Spleen (tissue), 11 donors: ENCODE measurements at regions not wholly inside any gene's neighbourhood (a gene's known extent, or its start where the extent isn't known, plus 50 kb on each side); places are given as distances from the start of the nearest gene placed in this dataset.

Source experiments
- DNase-seq: peaks from one replicate; pipeline ENCODE4 v3.0.0-alpha.2; 2020
- H3K27ac ChIP-seq, 8 donors: fragments of 200-600 bp; sonication (generic) in 7 of 8; 1 replicate in 4 of 8; 2 replicates in 4 of 8; pipeline versions ENCODE4 v1.5.0 to v1.8.0; 2016 to 2021; ENCODE audit warnings: inconsistent platforms in 4 of 8, mild to moderate bottlenecking in 4 of 8, moderate library complexity in 1 of 8
- H3K27me3 ChIP-seq, 7 donors: fragments of 200-600 bp; sonication (generic) in 6 of 7; replicated peaks in 1 of 7; 1 replicate in 4 of 7; 2 replicates in 3 of 7; pipeline versions ENCODE4 v1.5.0 to v1.8.0; 2016 to 2021; ENCODE audit warnings: inconsistent platforms in 3 of 7, mild to moderate bottlenecking in 1 of 7
- H3K36me3 ChIP-seq, 6 donors: fragments of 200-600 bp; sonication (generic) in 5 of 6; 1 replicate in 4 of 6; 2 replicates in 2 of 6; pipeline versions ENCODE4 v1.5.0 to v1.8.0; 2016 to 2021; ENCODE audit warnings: inconsistent platforms in 2 of 6
- H3K4me1 ChIP-seq, 6 donors: fragments of 200-600 bp; sonication (generic) in 5 of 6; 1 replicate in 3 of 6; 2 replicates in 3 of 6; pipeline versions ENCODE4 v1.5.0 to v1.8.0; 2016 to 2021; ENCODE audit warnings: inconsistent platforms in 3 of 6
- H3K4me3 ChIP-seq, 8 donors: fragments of 200-600 bp; sonication (generic) in 7 of 8; 1 replicate in 4 of 8; 2 replicates in 4 of 8; pipeline versions ENCODE4 v1.5.0 to v1.8.0; 2016 to 2021; ENCODE audit warnings: inconsistent platforms in 4 of 8, mild to moderate bottlenecking in 4 of 8, moderate library complexity in 2 of 8
- H3K9me3 ChIP-seq, 8 donors: fragments of 200-600 bp; sonication (generic) in 7 of 8; 1 replicate in 4 of 8; 2 replicates in 4 of 8; pipeline versions ENCODE4 v1.5.0 to v1.8.0; 2016 to 2021; ENCODE audit warnings: inconsistent platforms in 4 of 8
- CTCF ChIP-seq, 11 experiments: fragments of 200-600 bp in 7 of 11; fragments of 450-650 bp in 4 of 11; sonication (generic) in 4 of 11; IDR thresholded peaks in 8 of 11; conservative IDR thresholded peaks in 3 of 11; 1 replicate in 7 of 11; 2 replicates in 4 of 11; pipeline versions ENCODE4 v1.4.0 to v1.8.0; 2016 to 2021; ENCODE audit warnings: antibody characterized with exemption in 11 of 11, inconsistent platforms in 4 of 11, mild to moderate bottlenecking in 1 of 11
- POLR2A ChIP-seq, 3 donors: fragments of 450-650 bp; IDR thresholded peaks; one replicate each; pipeline ENCODE4 v1.5.1; 2017; ENCODE audit warnings: antibody characterized with exemption in 3 of 3, mild to moderate bottlenecking in 1 of 3
- POLR2AphosphoS5 ChIP-seq, 3 donors: sonication (generic); formaldehyde crosslinking; IDR thresholded peaks; one replicate each; pipeline ENCODE4 v1.5.1; 2017; ENCODE audit warnings: antibody characterized with exemption in 3 of 3
- WGBS, 5 donors: extraction: QIAGEN DNeasy Blood & Tissue Kit in 3 of 5; methylation state at CpG; one replicate each; pipeline versions ENCODE4 v1.1.5 to v1.1.7; 2013 to 2018; 5-methylcytosine and 5-hydroxymethylcytosine counted together
- intact Hi-C: fragments of 100-400 bp; cut with DNase I; formaldehyde crosslinking; loops from one replicate; pipeline ENCODE4 v1.15.0; 2023; ENCODE audit warnings: low total_unique reads
- donor health status: healthy with polysubstance abuse.
- donor health status: DM: no; HTN: no; CAD: no; lungs with moderate emphysema.
- donor health status: DM: no; HTN: no; CAD: no.
- donor health status: Bipolar disorder and iron deficiency.
- donor health status: healthy.
- donor health status: DM: no; HTN: no; CAD: no.
- donor health status: DM: yes; HTN: yes; CAD: no.

GRCh38 chr15:69529961-69530633, 77.5 kb downstream of the RPLP1 start:
- TF ChIP-seq POLR2A (IDR thresholded peaks at IDR 0.05) (no peak), CTCF (IDR thresholded peaks at IDR 0.05 in 8 of 11, conservative IDR thresholded peaks at IDR 0.05 in 3 of 11) (no peak), POLR2AphosphoS5 (IDR thresholded peaks at IDR 0.05) (no peak)
- H3K4me3 ChIP-seq: no peak overlapping the region
- H3K4me1 ChIP-seq: no peaks in the 10 kb centered on the region
- intact Hi-C loops: no loop called here
- no peak overlapping the region for H3K27ac ChIP-seq
- H3K9me3 ChIP-seq: no peaks in the 10 kb centered on the region
- DNase-seq: no peak
- H3K36me3 ChIP-seq: no peaks in the 10 kb centered on the region
- WGBS, 5 donors: 58 to 68% (median 62%) methylated on average over 6 of the region's 6 CpGs
- peaks cover 0 to 74% (median 3%) of the 10 kb centered on the region in 7 donors for H3K27me3 ChIP-seq

- Histone ChIP-seq H3K4me1 (no peaks in the 10 kb centered on the region), H3K36me3 (no peaks in the 10 kb centered on the region), H3K27me3 (peaks cover 0 to 78% (median 3%) of the 10 kb centered on the region in 7 donors), H3K27ac (no peak overlapping the region), H3K9me3 (no peaks in the 10 kb centered on the region), H3K4me3 (no peak overlapping the region)
- no peak for TF ChIP-seq CTCF (IDR thresholded peaks at IDR 0.05 in 8 of 11, conservative IDR thresholded peaks at IDR 0.05 in 3 of 11)
- TF ChIP-seq POLR2A (IDR thresholded peaks at IDR 0.05): no peak
- TF ChIP-seq POLR2AphosphoS5 (IDR thresholded peaks at IDR 0.05): no peak
- 60 to 83% (median 78%) methylated on average over 12 to 13 of the region's 13 CpGs for WGBS, 5 donors
- intact Hi-C loops: no loop called here
- DNase-seq: no peak
Measured at GRCh38 chr15:69530991-69531664, 78.5 kb downstream of the RPLP1 start.

GRCh38 chr15:69531665-69532027, 79.0 kb downstream of the RPLP1 start:
- Histone ChIP-seq H3K9me3 (no peaks in the 10 kb centered on the region), H3K27me3 (peaks cover 0 to 78% (median 5%) of the 10 kb centered on the region in 7 donors), H3K4me3 (no peak overlapping the region), H3K27ac (no peak overlapping the region), H3K4me1 (no peaks in the 10 kb centered on the region), H3K36me3 (no peaks in the 10 kb centered on the region)
- WGBS, 5 donors: 44 to 67% (median 61%) methylated on average over 5 to 6 of the region's 6 CpGs
- TF ChIP-seq POLR2A (IDR thresholded peaks at IDR 0.05) (no peak), POLR2AphosphoS5 (IDR thresholded peaks at IDR 0.05) (no peak), CTCF (IDR thresholded peaks at IDR 0.05 in 8 of 11, conservative IDR thresholded peaks at IDR 0.05 in 3 of 11) (no peak)
- DNase-seq: no peak
- intact Hi-C loops: no loop called here

GRCh38 chr15:69532066-69532465, 79.4 kb downstream of the RPLP1 start:
- Histone ChIP-seq H3K27me3 (peaks cover 0 to 80% (median 5%) of the 10 kb centered on the region in 7 donors), H3K9me3 (no peaks in the 10 kb centered on the region), H3K4me1 (no peaks in the 10 kb centered on the region), H3K4me3 (no peak overlapping the region), H3K27ac (no peak overlapping the region), H3K36me3 (no peaks in the 10 kb centered on the region)
- no peak for DNase-seq
- TF ChIP-seq POLR2A (IDR thresholded peaks at IDR 0.05): no peak
- no peak for TF ChIP-seq CTCF (IDR thresholded peaks at IDR 0.05 in 8 of 11, conservative IDR thresholded peaks at IDR 0.05 in 3 of 11)
- TF ChIP-seq POLR2AphosphoS5 (IDR thresholded peaks at IDR 0.05): no peak
- intact Hi-C loops: no loop called here
- WGBS, 5 donors: 57 to 88% (median 77%) methylated on average over 1 of the region's 1 CpG
